ENCODE measurements at regions not wholly inside any gene's neighbourhood (a gene's known extent, or its start where the extent isn't known, plus 50 kb on each side); places are given as distances from the start of the nearest gene placed in this dataset.
A peak's percentile ranks its signal among the peaks of the same experiment; 100 is the strongest.

DNA sequence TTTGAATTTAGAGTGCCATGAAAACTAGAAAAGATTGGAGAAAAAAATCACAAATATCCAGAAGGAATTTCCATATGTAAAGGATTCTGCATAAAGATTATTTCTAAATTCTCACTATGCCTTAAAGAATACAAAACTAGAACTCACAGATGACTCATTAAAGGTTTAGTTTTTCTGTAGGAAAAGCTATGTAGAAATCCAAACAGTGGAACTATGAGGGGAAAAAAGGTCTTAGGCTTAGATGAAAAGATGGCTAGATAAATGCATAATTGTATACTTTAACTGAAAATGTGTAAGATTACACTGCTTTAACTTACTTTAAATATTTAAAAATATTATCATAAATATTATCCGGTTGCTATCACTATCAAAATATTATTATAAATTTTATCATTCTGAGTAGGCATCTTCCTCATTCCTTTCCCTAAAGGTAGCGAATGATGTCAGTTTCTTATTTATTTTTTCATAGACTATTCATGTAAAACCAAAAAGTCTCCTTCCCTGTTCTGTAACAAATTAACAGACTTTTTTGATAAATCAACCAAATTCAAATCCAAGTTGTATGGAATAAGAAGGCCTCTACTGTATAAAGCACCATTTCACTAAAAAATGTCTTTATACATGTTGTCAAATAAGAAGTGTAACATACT, 69.1 kb upstream of the COMTD1 start:
- H3K4me3 ChIP-seq (ENCODE audit: low read length in 2 of 2): no peak overlapping the region
- Mint-ChIP-seq H3K4me1 (peaks cover 0 to 4% (median 0%) of the 10 kb centered on the region in 4 donors), H3K27me3 (peaks cover 12 to 15% of the 10 kb centered on the region in 2 donors), H3K9me3 (peaks cover 3 to 29% (median 11%) of the 10 kb centered on the region in 8 donors), H3K36me3 (peaks cover 0 to 5% of the 10 kb centered on the region in 2 donors), H3K4me3 (no peak overlapping the region), H3K27ac (no peak overlapping the region)
- POLR2A ChIA-PET (ENCODE audit: partially characterized antibody): no interaction called here
- no peak overlapping the region for H3K27ac ChIP-seq (ENCODE audit: low read depth, low read length)
- H3K9me3 ChIP-seq (ENCODE audit: control insufficient read depth in 1 of 2, low read length in 2 of 2): peaks cover 0 to 9% of the 10 kb centered on the region in 2 donors
- intact Hi-C loops (cut with micrococcal nuclease): no loop called here
- no peaks in the 10 kb centered on the region for H3K4me1 ChIP-seq (ENCODE audit: insufficient read depth, low read length)
- CTCF ChIA-PET (ENCODE audit: partially characterized antibody): no interaction called here
- no peaks in the 10 kb centered on the region for H3K27me3 ChIP-seq (ENCODE audit: insufficient read depth, low read length)
- no peaks in the 10 kb centered on the region for H3K36me3 ChIP-seq (ENCODE audit: insufficient read depth, low read length)
- no peak for DNase-seq

DNA sequence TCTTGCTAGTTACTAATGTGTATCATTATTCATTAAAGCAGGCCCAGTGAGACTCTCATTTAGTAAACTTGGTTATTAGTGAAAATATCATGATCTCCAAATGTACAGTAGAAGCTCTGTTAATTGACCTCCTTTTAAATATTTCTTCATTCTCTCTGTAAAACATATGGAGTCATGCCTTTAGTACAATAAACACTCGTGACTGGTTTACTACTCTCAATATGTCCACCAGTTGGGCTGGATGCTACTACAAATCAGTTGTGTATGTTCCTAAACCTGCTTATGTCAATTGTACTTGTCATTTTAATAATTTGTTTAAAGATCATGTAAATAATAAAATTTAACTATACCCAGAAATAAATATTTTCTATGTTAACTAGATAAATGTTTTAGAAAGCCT, 68.6 kb upstream of the COMTD1 start:
- H3K27me3 Mint-ChIP-seq: peaks cover 12 to 17% of the 10 kb centered on the region in 2 donors
- Histone ChIP-seq H3K36me3 (ENCODE audit: insufficient read depth, low read length) (no peaks in the 10 kb centered on the region), H3K4me1 (ENCODE audit: insufficient read depth, low read length) (no peaks in the 10 kb centered on the region), H3K4me3 (ENCODE audit: low read length in 2 of 2) (no peak overlapping the region), H3K9me3 (ENCODE audit: control insufficient read depth in 1 of 2, low read length in 2 of 2) (peaks cover 0 to 9% of the 10 kb centered on the region in 2 donors), H3K27me3 (ENCODE audit: insufficient read depth, low read length) (no peaks in the 10 kb centered on the region), H3K27ac (ENCODE audit: low read depth, low read length) (no peak overlapping the region)
- no peak for DNase-seq
- peaks cover 3 to 29% (median 11%) of the 10 kb centered on the region in 8 donors for H3K9me3 Mint-ChIP-seq
- ChIA-PET CTCF (ENCODE audit: partially characterized antibody) (interaction anchor here (0.6 kb wide), 1 partner anchor 67 kb away, joined by 3 read pairs; no protein-coding TSS in a partner anchor), POLR2A (ENCODE audit: partially characterized antibody) (no interaction called here)
- H3K36me3 Mint-ChIP-seq: peaks cover 0 to 5% of the 10 kb centered on the region in 2 donors
- H3K4me1 Mint-ChIP-seq: peaks cover 0 to 4% (median 0%) of the 10 kb centered on the region in 4 donors
- no peak overlapping the region for H3K4me3 Mint-ChIP-seq
- H3K27ac Mint-ChIP-seq: no peak overlapping the region
- intact Hi-C loops (cut with micrococcal nuclease): no loop called here

DNA sequence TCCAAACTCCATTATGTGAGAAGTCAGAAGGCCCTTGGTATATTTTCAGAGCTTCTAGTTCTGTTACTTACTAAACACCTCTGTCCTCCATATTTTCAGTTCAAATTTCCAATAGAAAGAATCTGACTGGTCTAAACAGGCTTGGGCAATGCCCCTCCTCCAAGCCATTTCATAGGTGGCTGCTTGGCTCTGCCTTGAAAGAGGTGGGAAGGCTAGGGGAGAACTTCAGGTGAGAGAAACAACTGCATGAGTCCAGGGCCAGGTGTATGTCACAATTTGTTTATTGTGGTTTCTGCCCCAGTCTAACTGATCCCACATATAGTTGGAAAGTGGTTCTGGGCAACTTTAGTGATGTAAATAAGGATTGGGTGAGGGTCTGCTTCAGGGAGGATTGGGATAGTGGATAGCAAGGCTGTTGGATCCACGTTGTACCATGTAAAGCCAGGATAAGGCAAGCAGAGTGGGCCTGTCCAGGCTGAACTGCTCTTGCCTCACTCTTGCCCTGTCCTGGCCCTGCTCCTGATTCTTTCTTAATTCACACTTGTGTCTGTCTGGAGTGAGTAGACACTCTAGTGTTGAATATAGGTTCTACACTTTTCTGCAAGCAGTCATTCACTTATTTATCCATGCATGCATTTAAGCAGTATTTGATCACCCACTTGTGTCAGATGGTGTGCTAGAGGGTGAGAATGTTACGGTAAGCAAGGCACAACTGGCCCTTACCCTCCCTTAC, 67.5 kb upstream of the COMTD1 start:
- Histone ChIP-seq H3K36me3 (ENCODE audit: insufficient read depth, low read length) (no peaks in the 10 kb centered on the region), H3K9me3 (ENCODE audit: control insufficient read depth in 1 of 2, low read length in 2 of 2) (peaks cover 0 to 9% of the 10 kb centered on the region in 2 donors), H3K27me3 (ENCODE audit: insufficient read depth, low read length) (no peaks in the 10 kb centered on the region), H3K4me3 (ENCODE audit: low read length in 2 of 2) (no peak overlapping the region), H3K4me1 (ENCODE audit: insufficient read depth, low read length) (no peaks in the 10 kb centered on the region), H3K27ac (ENCODE audit: low read depth, low read length) (no peak overlapping the region)
- Mint-ChIP-seq H3K36me3 (peaks cover 0 to 5% of the 10 kb centered on the region in 2 donors), H3K27me3 (peaks cover 6 to 14% of the 10 kb centered on the region in 2 donors), H3K9me3 (peaks cover 5 to 29% (median 11%) of the 10 kb centered on the region in 8 donors), H3K4me3 (peak overlapping the region in 1 of 8 donors; percentile 55), H3K27ac (no peak overlapping the region), H3K4me1 (peaks cover 0 to 4% (median 0%) of the 10 kb centered on the region in 4 donors)
- no peak for DNase-seq
- POLR2A ChIA-PET (ENCODE audit: partially characterized antibody): no interaction called here
- intact Hi-C loops (cut with micrococcal nuclease): no loop called here
- CTCF ChIA-PET (ENCODE audit: partially characterized antibody): no interaction called here

DNA sequence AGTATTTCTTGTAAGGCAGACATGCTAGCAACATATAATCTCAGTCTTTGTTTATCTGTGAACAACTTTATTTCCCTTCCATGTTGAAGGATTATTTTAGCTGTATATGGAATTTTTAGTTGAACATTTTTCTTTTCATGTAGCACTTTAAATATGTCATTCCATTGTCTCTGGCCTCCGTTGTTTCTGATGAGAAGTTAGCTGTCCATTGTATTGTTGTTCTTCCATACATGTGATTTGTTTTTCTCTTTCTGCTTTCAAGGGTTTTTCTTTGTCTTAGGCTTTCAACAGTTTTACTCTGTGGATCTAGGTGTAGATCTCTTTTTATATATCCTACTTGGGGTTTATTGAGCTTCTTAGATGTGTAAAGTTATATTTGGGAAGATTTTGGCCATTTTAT, 66.3 kb upstream of the COMTD1 start:
- ChIA-PET CTCF (ENCODE audit: partially characterized antibody) (no interaction called here), POLR2A (ENCODE audit: partially characterized antibody) (no interaction called here)
- Mint-ChIP-seq H3K4me3 (no peak overlapping the region), H3K9me3 (peaks cover 5 to 29% (median 11%) of the 10 kb centered on the region in 8 donors), H3K4me1 (peaks cover 0 to 1% (median 0%) of the 10 kb centered on the region in 4 donors), H3K27me3 (peaks cover 5 to 11% of the 10 kb centered on the region in 2 donors), H3K36me3 (peaks cover 0 to 5% of the 10 kb centered on the region in 2 donors), H3K27ac (no peak overlapping the region)
- intact Hi-C loops (cut with micrococcal nuclease): no loop called here
- DNase-seq: no peak
- Histone ChIP-seq H3K27ac (ENCODE audit: low read depth, low read length) (no peak overlapping the region), H3K4me3 (ENCODE audit: low read length in 2 of 2) (no peak overlapping the region), H3K27me3 (ENCODE audit: insufficient read depth, low read length) (no peaks in the 10 kb centered on the region), H3K4me1 (ENCODE audit: insufficient read depth, low read length) (no peaks in the 10 kb centered on the region), H3K9me3 (ENCODE audit: control insufficient read depth in 1 of 2, low read length in 2 of 2) (peaks cover 0 to 9% of the 10 kb centered on the region in 2 donors), H3K36me3 (ENCODE audit: insufficient read depth, low read length) (no peaks in the 10 kb centered on the region)

DNA sequence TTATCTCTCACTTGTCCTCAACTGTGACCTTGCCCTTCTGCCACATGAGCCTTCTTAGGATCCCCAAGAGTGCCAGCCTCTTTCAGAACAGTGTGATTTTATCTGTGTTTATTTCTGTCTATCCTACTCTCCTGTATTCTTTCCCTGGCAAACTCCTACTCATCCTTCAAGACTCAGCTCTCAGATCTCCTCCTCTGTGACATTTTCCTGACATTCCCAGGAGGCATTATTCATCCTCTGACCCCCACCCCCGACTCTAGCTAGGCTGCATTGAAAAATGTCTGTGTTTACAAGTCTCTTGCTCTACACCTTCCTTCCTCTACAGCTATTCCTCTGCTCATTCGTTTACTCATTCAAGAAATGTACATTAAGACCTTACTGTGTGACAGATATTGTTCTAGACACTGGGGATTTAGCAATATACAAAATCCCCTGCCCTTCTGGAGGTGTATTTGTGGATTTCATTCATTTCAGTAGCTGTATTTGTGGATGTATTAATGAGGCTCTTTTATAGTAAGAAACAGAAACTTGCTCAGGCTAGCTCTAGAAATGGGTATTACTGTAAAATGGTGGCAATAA, 61.4 kb upstream of the COMTD1 start:
- H3K27ac ChIP-seq (ENCODE audit: low read depth, low read length): no peak overlapping the region
- no peak overlapping the region for H3K4me3 ChIP-seq (ENCODE audit: low read length in 2 of 2)
- Mint-ChIP-seq H3K27ac (no peak overlapping the region), H3K36me3 (no peaks in the 10 kb centered on the region), H3K4me1 (peaks cover 0 to 5% (median 0%) of the 10 kb centered on the region in 4 donors), H3K4me3 (no peak overlapping the region), H3K27me3 (peaks cover 10 to 15% of the 10 kb centered on the region in 2 donors), H3K9me3 (peaks cover 0 to 7% (median 2%) of the 10 kb centered on the region in 8 donors)
- H3K4me1 ChIP-seq (ENCODE audit: insufficient read depth, low read length): no peaks in the 10 kb centered on the region
- ChIA-PET CTCF (ENCODE audit: partially characterized antibody) (interaction anchor here (2.9 kb wide), 1 partner anchor 11 kb away, joined by 12 read pairs; no protein-coding TSS in a partner anchor), POLR2A (ENCODE audit: partially characterized antibody) (no interaction called here)
- no peaks in the 10 kb centered on the region for H3K36me3 ChIP-seq (ENCODE audit: insufficient read depth, low read length)
- no peaks in the 10 kb centered on the region for H3K27me3 ChIP-seq (ENCODE audit: insufficient read depth, low read length)
- DNase-seq: no peak
- intact Hi-C loops (cut with micrococcal nuclease): no loop called here
- no peaks in the 10 kb centered on the region for H3K9me3 ChIP-seq (ENCODE audit: control insufficient read depth in 1 of 2, low read length in 2 of 2)

DNA sequence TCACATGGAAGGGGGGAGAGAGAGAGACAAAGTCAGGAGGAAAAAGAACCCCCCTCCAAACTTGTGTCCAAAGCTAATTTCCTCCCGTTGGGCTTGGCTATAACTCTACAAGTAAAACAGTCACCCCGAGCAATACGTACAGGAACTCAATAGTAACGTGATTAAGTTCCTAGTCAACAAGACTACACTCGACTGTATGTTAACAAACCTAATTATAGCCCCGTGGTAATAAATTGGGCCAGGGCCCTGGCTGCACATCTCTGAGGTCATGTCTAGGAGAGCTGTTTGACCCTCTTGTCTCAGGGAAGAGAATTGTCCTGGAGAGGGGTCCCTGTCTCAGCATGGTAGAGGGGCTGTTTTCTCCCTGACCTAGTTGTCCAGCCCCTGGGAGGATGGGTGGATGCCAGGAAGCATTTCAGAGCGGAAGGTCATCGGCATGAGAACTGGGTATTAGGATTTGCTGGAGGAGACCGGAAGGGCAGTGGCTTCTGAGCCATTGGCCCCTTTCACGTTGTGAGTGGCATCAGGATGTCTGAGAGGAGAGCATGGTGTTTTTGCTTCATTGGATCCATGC, 60.2 kb upstream of the COMTD1 start:
- H3K4me3 Mint-ChIP-seq: no peak overlapping the region
- H3K36me3 ChIP-seq (ENCODE audit: insufficient read depth, low read length): no peaks in the 10 kb centered on the region
- intact Hi-C loops (cut with micrococcal nuclease): no loop called here
- H3K9me3 ChIP-seq (ENCODE audit: control insufficient read depth in 1 of 2, low read length in 2 of 2): no peaks in the 10 kb centered on the region
- H3K4me1 Mint-ChIP-seq: peaks cover 0 to 5% (median 0%) of the 10 kb centered on the region in 4 donors
- CTCF ChIA-PET (ENCODE audit: partially characterized antibody): interaction anchor here (2.9 kb wide), 1 partner anchor 10 kb away, joined by 12 read pairs; no protein-coding TSS in a partner anchor
- DNase-seq: no peak
- POLR2A ChIA-PET (ENCODE audit: partially characterized antibody): interaction anchor here (0.7 kb wide), 1 partner anchor 11 kb away, joined by 3 read pairs; no protein-coding TSS in a partner anchor
- no peaks in the 10 kb centered on the region for H3K27me3 ChIP-seq (ENCODE audit: insufficient read depth, low read length)
- peaks cover 0 to 3% (median under 1%) of the 10 kb centered on the region in 8 donors for H3K9me3 Mint-ChIP-seq
- no peak overlapping the region for H3K27ac ChIP-seq (ENCODE audit: low read depth, low read length)
- no peak overlapping the region for H3K27ac Mint-ChIP-seq
- peaks cover 10 to 22% of the 10 kb centered on the region in 2 donors for H3K27me3 Mint-ChIP-seq
- H3K4me3 ChIP-seq (ENCODE audit: low read length in 2 of 2): no peak overlapping the region
- no peaks in the 10 kb centered on the region for H3K4me1 ChIP-seq (ENCODE audit: insufficient read depth, low read length)
- no peaks in the 10 kb centered on the region for H3K36me3 Mint-ChIP-seq
